D721Med (cell line): ENCODE measurements at regions not wholly inside any gene's neighbourhood (a gene's known extent, or its start where the extent isn't known, plus 50 kb on each side); places are given as distances from the start of the nearest gene placed in this dataset.

Experiments used
- DNase-seq: peaks from one replicate; pipeline ENCODE4 v3.0.0; 2011; ENCODE audit warnings: low spot score; ENCODE audit not compliant: insufficient read length
- FAIRE-seq: peaks from 2 replicates; lab custom pipeline; 2011; peaks lifted over from hg19 to GRCh38; lab: Jason Lieb, UNC
- CTCF ChIP-seq: IDR thresholded peaks from 2 replicates; pipeline ENCODE4 v1.5.1; 2012; ENCODE audit warnings: mild to moderate bottlenecking, control low read depth; ENCODE audit not compliant: insufficient read depth; ENCODE audit errors: missing control alignments

GRCh38 chr2:237242091-237242536 is 156.4 kb downstream of the COPS8 start:
- no peak for FAIRE-seq
- TF ChIP-seq CTCF, result no peak
- DNase-seq, result no peak

GRCh38 chr2:237243487-237243886 is 157.8 kb downstream of the COPS8 start:
- DNase-seq (no peak), FAIRE-seq (no peak)
- TF ChIP-seq CTCF, result no peak

GRCh38 chr2:237244178-237244577 is 158.5 kb downstream of the COPS8 start:
- FAIRE-seq, result no peak
- no peak for DNase-seq
- TF ChIP-seq CTCF, result no peak

- TF ChIP-seq CTCF, result no peak
- no peak for DNase-seq
- no peak for FAIRE-seq
These were observed 159.4 kb downstream of the COPS8 start for GRCh38 chr2:237244976-237245646.

GRCh38 chr2:237250599-237250998 is 163.4 kb downstream of the COL6A3 start:
- FAIRE-seq, result no peak
- no peak for DNase-seq
- no peak for TF ChIP-seq CTCF

GRCh38 chr2:237251986-237252385 is 162.0 kb downstream of the COL6A3 start:
- no peak for TF ChIP-seq CTCF
- FAIRE-seq (no peak), DNase-seq (no peak)

GRCh38 chr2:237253046-237253702 is 160.8 kb downstream of the COL6A3 start:
- no peak for DNase-seq
- TF ChIP-seq CTCF, result no peak
- no peak for FAIRE-seq
